ENCODE measurements at regions not wholly inside any gene's neighbourhood (a gene's known extent, or its start where the extent isn't known, plus 50 kb on each side); places are given as distances from the start of the nearest gene placed in this dataset.

- no peaks in the 10 kb centered on the region for H3K9me3 ChIP-seq
- peak in 1 of 5 donors; percentile 14 for DNase-seq
- no peak overlapping the region for H3K27ac ChIP-seq
- WGBS, 3 donors, result 15 to 20% (median 20%) methylated on average over 6 of the region's 6 CpGs
- H3K27me3 ChIP-seq, result no peaks in the 10 kb centered on the region
- TF ChIP-seq CTCF (IDR thresholded peaks at IDR 0.05) (no peak), EP300 (IDR thresholded peaks at IDR 0.05) (no peak), POLR2A (IDR thresholded peaks at IDR 0.05) (no peak)
- H3K4me3 ChIP-seq, result no peak overlapping the region
- peaks cover 7% of the 10 kb centered on the region for H3K4me1 ChIP-seq (ENCODE audit: insufficient read depth)
- intact Hi-C loops (cut with DNase I), result no loop called here
- no peaks in the 10 kb centered on the region for H3K36me3 ChIP-seq
Measured at GRCh38 chr7:69373171-69374043, 224.9 kb upstream of the AUTS2 start.

- Histone ChIP-seq H3K36me3 (no peaks in the 10 kb centered on the region), H3K4me3 (no peak overlapping the region), H3K27ac (no peak overlapping the region), H3K27me3 (no peaks in the 10 kb centered on the region), H3K4me1 (ENCODE audit: insufficient read depth) (peaks cover 7% of the 10 kb centered on the region), H3K9me3 (no peaks in the 10 kb centered on the region)
- intact Hi-C loops (cut with DNase I), result no loop called here
- DNase-seq, result peak in 1 of 5 donors; percentile 8
- TF ChIP-seq POLR2A (IDR thresholded peaks at IDR 0.05), result no peak
- no peak for TF ChIP-seq CTCF (IDR thresholded peaks at IDR 0.05)
- no peak for TF ChIP-seq EP300 (IDR thresholded peaks at IDR 0.05)
- WGBS, 3 donors, result 4 to 15% (median 8%) methylated on average over 5 of the region's 5 CpGs
Measured at GRCh38 chr7:69374044-69374425, 224.2 kb upstream of the AUTS2 start.

- no peaks in the 10 kb centered on the region for H3K36me3 ChIP-seq
- 63 to 75% (median 70%) methylated on average over 5 of the region's 5 CpGs for WGBS, 3 donors
- no peak overlapping the region for H3K4me3 ChIP-seq
- DNase-seq, result no peak
- intact Hi-C loops (cut with DNase I), result no loop called here
- no peaks in the 10 kb centered on the region for H3K9me3 ChIP-seq
- peaks cover 7% of the 10 kb centered on the region for H3K4me1 ChIP-seq (ENCODE audit: insufficient read depth)
- H3K27me3 ChIP-seq, result no peaks in the 10 kb centered on the region
- H3K27ac ChIP-seq, result no peak overlapping the region
- TF ChIP-seq CTCF (IDR thresholded peaks at IDR 0.05) (no peak), EP300 (IDR thresholded peaks at IDR 0.05) (no peak), POLR2A (IDR thresholded peaks at IDR 0.05) (no peak)
Measured at GRCh38 chr7:69377191-69377590, 221.1 kb upstream of the AUTS2 start.

- Histone ChIP-seq H3K36me3 (no peaks in the 10 kb centered on the region), H3K27ac (no peak overlapping the region)
Measured at GRCh38 chr7:69388452-69389137, 209.7 kb upstream of the AUTS2 start.

More at GRCh38 chr7:69388452-69389137, 209.7 kb upstream of the AUTS2 start:
- H3K27me3 ChIP-seq, result no peaks in the 10 kb centered on the region
- H3K9me3 ChIP-seq, result no peaks in the 10 kb centered on the region
- 36 to 49% (median 41%) methylated on average over 8 of the region's 8 CpGs for WGBS, 3 donors
- no peak overlapping the region for H3K4me3 ChIP-seq
- no peaks in the 10 kb centered on the region for H3K4me1 ChIP-seq (ENCODE audit: insufficient read depth)
- no peak for TF ChIP-seq CTCF (IDR thresholded peaks at IDR 0.05)
- TF ChIP-seq EP300 (IDR thresholded peaks at IDR 0.05), result no peak
- no peak for TF ChIP-seq POLR2A (IDR thresholded peaks at IDR 0.05)
- intact Hi-C loops (cut with DNase I), result no loop called here
- DNase-seq, result no peak

Measured in ovary (tissue), 7 donors.